Epidermal melanocyte (primary cell): ENCODE measurements at regions not wholly inside any gene's neighbourhood (a gene's known extent, or its start where the extent isn't known, plus 50 kb on each side); places are given as distances from the start of the nearest gene placed in this dataset.

Experiments
- DNase-seq: peaks from one replicate; pipeline ENCODE4 v3.0.0; 2011; ENCODE audit warnings: low spot score; ENCODE audit not compliant: insufficient read length

- no peak for DNase-seq
Measured at GRCh38 chr4:41359422-41359775, 102.7 kb downstream of the UCHL1 start.

- DNase-seq, result no peak
Measured at GRCh38 chr4:41359836-41360213, 103.1 kb downstream of the UCHL1 start.

- no peak for DNase-seq
Measured at GRCh38 chr4:41360214-41360920, 103.6 kb downstream of the UCHL1 start.

- DNase-seq, result no peak
Measured at GRCh38 chr4:41360921-41361793, 104.4 kb downstream of the UCHL1 start.

GRCh38 chr4:41361794-41362526 lies 105.2 kb downstream of the UCHL1 start:
- no peak for DNase-seq

- DNase-seq, result no peak
Measured at GRCh38 chr4:41362621-41363383, 106.1 kb downstream of the UCHL1 start.

- DNase-seq, result no peak
Measured at GRCh38 chr4:41363384-41363981, 106.8 kb downstream of the UCHL1 start.

GRCh38 chr4:41364876-41365275 lies 108.1 kb downstream of the UCHL1 start:
- no peak for DNase-seq

GRCh38 chr4:41365681-41366080 lies 109.0 kb downstream of the UCHL1 start:
- no peak for DNase-seq

- DNase-seq, result no peak
Measured at GRCh38 chr4:41366911-41367517, 110.3 kb downstream of the UCHL1 start.

GRCh38 chr4:41369680-41370079 lies 113.0 kb downstream of the UCHL1 start:
- DNase-seq, result no peak

- DNase-seq, result no peak
Measured at GRCh38 chr4:41373221-41373620, 116.5 kb downstream of the UCHL1 start.

- DNase-seq, result no peak
Measured at GRCh38 chr4:41374490-41374889, 117.8 kb downstream of the UCHL1 start.

- no peak for DNase-seq
Measured at GRCh38 chr4:41375561-41375960, 118.8 kb downstream of the UCHL1 start.

GRCh38 chr4:41377196-41377595 lies 120.5 kb downstream of the UCHL1 start:
- DNase-seq, result no peak

GRCh38 chr4:41379230-41379629 lies 122.5 kb downstream of the UCHL1 start:
- no peak for DNase-seq

GRCh38 chr4:41380511-41381157 lies 123.9 kb downstream of the UCHL1 start:
- no peak for DNase-seq

- no peak for DNase-seq
Measured at GRCh38 chr4:41381384-41381783, 124.7 kb downstream of the UCHL1 start.

- no peak for DNase-seq
Measured at GRCh38 chr4:41384992-41385391, 128.3 kb downstream of the UCHL1 start.

- no peak for DNase-seq
Measured at GRCh38 chr4:41385481-41385880, 128.8 kb downstream of the UCHL1 start.
